ENCODE measurements at regions not wholly inside any gene's neighbourhood (a gene's known extent, or its start where the extent isn't known, plus 50 kb on each side); places are given as distances from the start of the nearest gene placed in this dataset.

- H3K4me3 ChIP-seq (ENCODE audit: low read depth, low read length): no peak overlapping the region
- no peak for TF ChIP-seq CTCF (IDR thresholded peaks at IDR 0.05; ENCODE audit: borderline replicate concordance, insufficient read depth, low read depth, low read length)
Observed at GRCh38 chr10:128712661-128713400, 586.6 kb upstream of the MKI67 start.

- no peak for TF ChIP-seq CTCF (IDR thresholded peaks at IDR 0.05; ENCODE audit: borderline replicate concordance, insufficient read depth, low read depth, low read length)
- no peak overlapping the region for H3K4me3 ChIP-seq (ENCODE audit: low read depth, low read length)
Observed at GRCh38 chr10:128713471-128713870, 587.2 kb upstream of the MKI67 start.

GRCh38 chr10:128713874-128714570 is 587.8 kb upstream of the MKI67 start:
- no peak for TF ChIP-seq CTCF (IDR thresholded peaks at IDR 0.05; ENCODE audit: borderline replicate concordance, insufficient read depth, low read depth, low read length)
- H3K4me3 ChIP-seq (ENCODE audit: low read depth, low read length): no peak overlapping the region

GRCh38 chr10:128714644-128715415 is 588.6 kb upstream of the MKI67 start:
- TF ChIP-seq CTCF (IDR thresholded peaks at IDR 0.05; ENCODE audit: borderline replicate concordance, insufficient read depth, low read depth, low read length): no peak
- H3K4me3 ChIP-seq (ENCODE audit: low read depth, low read length): no peak overlapping the region

- no peak for TF ChIP-seq CTCF (IDR thresholded peaks at IDR 0.05; ENCODE audit: borderline replicate concordance, insufficient read depth, low read depth, low read length)
Observed at GRCh38 chr10:128716181-128716580, 590.0 kb upstream of the MKI67 start.

GRCh38 chr10:128721963-128722445 is 595.8 kb upstream of the MKI67 start:
- no peak overlapping the region for H3K4me3 ChIP-seq (ENCODE audit: low read depth, low read length)
- TF ChIP-seq CTCF (IDR thresholded peaks at IDR 0.05; ENCODE audit: borderline replicate concordance, insufficient read depth, low read depth, low read length): no peak

More at GRCh38 chr10:128716181-128716580, 590.0 kb upstream of the MKI67 start:
- no peak overlapping the region for H3K4me3 ChIP-seq (ENCODE audit: low read depth, low read length)
